HFF-Myc (cell line): ENCODE measurements at regions not wholly inside any gene's neighbourhood (a gene's known extent, or its start where the extent isn't known, plus 50 kb on each side); places are given as distances from the start of the nearest gene placed in this dataset.
"Not testable (repeated sequence)": the region's sequence is repeated elsewhere in the genome, so short reads cannot be mapped to it uniquely, and the experiment has no call there.

ENCODE experiments used
- DNase-seq: peaks from one replicate; pipeline ENCODE4 v3.0.0-alpha.2; 2011; ENCODE audit warnings: low read depth; ENCODE audit errors: extremely low read depth
- H3K4me3 ChIP-seq: replicated peaks from 2 replicates; pipeline ENCODE4 v1.5.1; 2011; ENCODE audit warnings: low read depth, mild to moderate bottlenecking, control low read depth, low read length
- TF ChIP-seq, protein P1 (sequence below): IDR thresholded peaks from 2 replicates; pipeline ENCODE4 v1.5.1; 2012; ENCODE audit warnings: mild to moderate bottlenecking, low read depth, low read length, control low read depth; ENCODE audit errors: missing control alignments

- TF ChIP-seq, protein P1, sequence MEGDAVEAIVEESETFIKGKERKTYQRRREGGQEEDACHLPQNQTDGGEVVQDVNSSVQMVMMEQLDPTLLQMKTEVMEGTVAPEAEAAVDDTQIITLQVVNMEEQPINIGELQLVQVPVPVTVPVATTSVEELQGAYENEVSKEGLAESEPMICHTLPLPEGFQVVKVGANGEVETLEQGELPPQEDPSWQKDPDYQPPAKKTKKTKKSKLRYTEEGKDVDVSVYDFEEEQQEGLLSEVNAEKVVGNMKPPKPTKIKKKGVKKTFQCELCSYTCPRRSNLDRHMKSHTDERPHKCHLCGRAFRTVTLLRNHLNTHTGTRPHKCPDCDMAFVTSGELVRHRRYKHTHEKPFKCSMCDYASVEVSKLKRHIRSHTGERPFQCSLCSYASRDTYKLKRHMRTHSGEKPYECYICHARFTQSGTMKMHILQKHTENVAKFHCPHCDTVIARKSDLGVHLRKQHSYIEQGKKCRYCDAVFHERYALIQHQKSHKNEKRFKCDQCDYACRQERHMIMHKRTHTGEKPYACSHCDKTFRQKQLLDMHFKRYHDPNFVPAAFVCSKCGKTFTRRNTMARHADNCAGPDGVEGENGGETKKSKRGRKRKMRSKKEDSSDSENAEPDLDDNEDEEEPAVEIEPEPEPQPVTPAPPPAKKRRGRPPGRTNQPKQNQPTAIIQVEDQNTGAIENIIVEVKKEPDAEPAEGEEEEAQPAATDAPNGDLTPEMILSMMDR, result no peak
- no peak overlapping the region for H3K4me3 ChIP-seq
- no peak for DNase-seq
Observed at GRCh38 chr13:62110079-62110478, 694.4 kb upstream of the PCDH20 start.

GRCh38 chr13:62104136-62104535 is 688.5 kb upstream of the PCDH20 start:
- H3K4me3 ChIP-seq, DNase-seq: not testable (repeated sequence)

DNA sequence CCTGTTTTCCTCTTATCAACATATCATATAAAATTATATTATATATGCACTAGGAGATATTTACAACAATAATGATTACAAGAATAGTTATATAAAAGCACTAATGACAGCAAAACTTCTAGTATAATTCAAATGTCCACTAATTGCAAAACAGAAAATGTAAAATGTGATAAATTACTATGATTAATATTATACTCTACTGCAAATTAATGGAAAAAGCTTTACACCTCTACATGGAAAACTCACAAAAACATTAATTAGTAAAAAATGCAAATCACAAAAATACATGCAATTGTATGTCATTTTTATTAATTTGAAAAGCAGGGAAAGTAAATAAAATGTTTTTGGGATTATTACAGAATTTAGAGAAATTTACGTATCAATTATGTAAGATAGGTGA is 681.0 kb upstream of the PCDH20 start:
- no peak overlapping the region for H3K4me3 ChIP-seq
- TF ChIP-seq, protein P1, result no peak
- DNase-seq, result no peak

GRCh38 chr13:62094932-62095331 is 679.3 kb upstream of the PCDH20 start:
- H3K4me3 ChIP-seq, result no peak overlapping the region
- DNase-seq, result no peak
- TF ChIP-seq, protein P1, result no peak

DNA sequence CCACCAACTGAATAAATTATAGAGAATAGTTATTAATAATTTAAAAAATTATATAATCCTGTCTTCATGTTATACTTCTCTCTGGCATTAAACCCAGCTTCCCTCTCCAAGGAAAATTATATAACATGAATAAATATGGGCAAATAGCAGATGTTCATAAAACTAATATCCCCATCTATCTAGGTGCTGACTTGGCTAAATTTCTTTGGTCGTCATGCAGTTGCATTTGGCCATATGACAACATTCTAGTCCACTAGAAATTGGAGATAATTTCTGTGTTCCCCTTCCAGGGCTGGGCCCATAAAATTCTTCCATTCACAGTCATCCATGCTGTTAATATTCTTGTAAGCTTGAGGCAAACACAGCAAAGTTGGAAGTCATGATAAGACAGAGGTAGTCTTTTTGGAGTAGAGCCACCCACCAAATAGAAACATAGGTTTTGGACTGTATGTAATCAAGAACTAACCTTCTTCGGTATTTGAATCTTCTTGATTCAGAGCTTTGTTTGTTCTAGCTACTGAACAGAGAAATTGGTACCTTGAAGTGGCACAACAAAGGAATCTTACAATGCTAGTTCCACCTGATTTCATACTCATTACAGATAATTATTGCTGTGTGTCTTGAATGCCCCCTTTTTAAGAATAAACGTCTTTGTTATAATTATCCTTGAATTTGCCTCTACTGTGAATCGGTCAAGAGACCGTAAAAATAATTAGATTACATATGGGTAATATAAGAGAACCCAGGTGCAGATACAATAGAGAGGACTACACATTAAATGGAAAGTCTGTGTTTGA is 678.5 kb upstream of the PCDH20 start:
- no peak overlapping the region for H3K4me3 ChIP-seq
- TF ChIP-seq, protein P1, result no peak
- no peak for DNase-seq

DNA sequence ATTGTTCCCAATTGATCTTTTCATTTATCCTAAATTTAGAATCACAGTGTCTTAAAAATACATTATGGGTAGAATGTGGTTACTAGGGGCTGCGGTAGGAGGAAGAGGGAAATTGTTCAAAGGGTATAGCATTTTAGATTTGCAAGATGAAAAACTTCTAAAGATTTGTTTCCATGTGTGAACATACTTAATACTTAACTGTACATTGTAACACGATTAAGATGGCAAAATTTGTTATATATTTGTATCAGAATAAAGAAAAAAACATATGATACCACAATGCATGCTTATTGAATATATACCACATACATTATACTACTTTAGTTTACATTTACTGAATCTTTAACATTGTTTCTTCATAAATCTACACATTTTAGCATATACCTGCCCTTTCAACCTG is 677.3 kb upstream of the PCDH20 start:
- H3K4me3 ChIP-seq, result no peak overlapping the region
- DNase-seq, result no peak
- TF ChIP-seq, protein P1, result no peak

DNA sequence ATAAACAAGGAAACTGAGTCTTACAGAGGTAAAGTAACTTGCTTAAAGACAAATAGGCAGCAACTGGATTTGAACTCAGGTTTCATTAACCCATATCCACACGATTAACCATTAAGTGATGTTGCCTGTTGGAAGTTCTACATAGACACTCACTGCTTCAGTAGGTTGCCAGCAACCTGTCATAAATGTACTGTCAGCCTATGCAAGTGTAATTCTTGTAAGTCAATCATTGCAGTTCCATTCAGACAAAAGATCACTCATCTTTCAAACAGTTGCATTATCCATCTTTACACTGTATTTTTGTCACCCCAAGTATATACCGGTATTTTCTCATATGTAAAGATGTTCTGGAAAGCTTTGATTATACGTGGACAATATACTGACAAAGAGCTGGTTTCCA is 676.9 kb upstream of the PCDH20 start:
- no peak overlapping the region for H3K4me3 ChIP-seq
- TF ChIP-seq, protein P1, result no peak
- no peak for DNase-seq
